GM12873 (cell line): ENCODE measurements at regions not wholly inside any gene's neighbourhood (a gene's known extent, or its start where the extent isn't known, plus 50 kb on each side); places are given as distances from the start of the nearest gene placed in this dataset.

Source experiments
- CTCF ChIP-seq: IDR thresholded peaks from 2 replicates; pipeline ENCODE4 v1.5.1; 2012; ENCODE audit warnings: low read depth, mild to moderate bottlenecking, moderate library complexity, low read length, control low read depth; ENCODE audit not compliant: insufficient read depth; ENCODE audit errors: missing control alignments

DNA sequence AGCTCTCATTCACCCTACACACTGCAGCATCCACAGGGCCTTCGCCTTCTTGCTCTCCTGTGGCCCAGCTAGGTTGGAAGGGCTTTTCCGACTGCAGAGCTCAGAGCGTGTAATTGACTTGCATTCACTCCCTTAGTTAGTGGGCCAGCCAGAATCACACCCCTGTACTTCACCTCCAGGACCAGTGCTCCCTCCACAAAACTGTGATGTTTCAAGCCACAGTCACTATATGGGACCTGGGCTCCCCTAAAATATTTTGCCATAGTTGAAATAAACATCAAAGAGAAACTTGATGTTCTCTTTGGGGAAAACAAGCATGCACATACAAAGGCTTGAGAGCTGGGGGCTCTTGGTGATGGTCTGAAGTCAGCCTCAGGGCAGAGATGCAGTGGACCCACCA lies 69.7 kb upstream of the POU3F3 start:
- no peak for TF ChIP-seq CTCF

GRCh38 chr2:104786204-104786603 lies 67.7 kb upstream of the POU3F3 start:
- no peak for TF ChIP-seq CTCF

- no peak for TF ChIP-seq CTCF
Measured at GRCh38 chr2:104786821-104787220, 67.1 kb upstream of the POU3F3 start.

- no peak for TF ChIP-seq CTCF
Measured at GRCh38 chr2:104787298-104788065, 66.4 kb upstream of the POU3F3 start.

DNA sequence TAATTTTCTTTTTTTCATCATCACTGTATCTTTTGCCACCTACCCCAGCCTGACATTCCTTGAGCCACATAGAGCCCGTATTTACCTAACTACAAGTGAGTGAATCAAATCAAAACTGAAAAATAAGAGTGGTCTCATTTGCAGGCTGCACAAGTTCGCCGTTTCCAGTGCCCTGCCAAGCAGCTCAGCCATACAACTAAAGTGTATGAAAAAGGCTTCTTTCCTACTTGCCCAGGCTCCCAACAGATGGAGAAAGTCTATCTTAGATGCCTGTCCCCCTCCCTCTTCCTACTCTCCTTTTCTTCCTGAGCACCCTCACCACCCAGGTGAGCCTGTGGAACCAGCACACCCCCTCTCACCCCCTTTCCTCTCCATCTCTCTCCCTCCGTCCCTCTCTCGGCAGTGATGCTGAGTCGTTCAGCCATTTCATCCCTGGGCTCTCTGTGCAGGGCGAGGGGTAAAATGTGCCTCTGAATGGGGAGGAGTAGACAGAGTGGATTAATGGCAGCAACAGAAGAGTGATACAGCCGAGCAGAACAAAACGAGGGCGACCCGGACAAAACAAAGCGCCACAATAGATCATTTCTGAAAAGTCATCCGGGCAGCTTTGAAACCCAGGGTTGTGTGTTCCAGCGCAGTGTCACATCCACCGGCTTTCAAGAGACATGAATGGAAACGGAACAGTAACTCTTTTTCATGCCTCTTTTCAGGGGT lies 65.0 kb upstream of the POU3F3 start:
- TF ChIP-seq CTCF: no peak

- TF ChIP-seq CTCF: no peak
Measured at GRCh38 chr2:104790100-104790811, 63.7 kb upstream of the POU3F3 start.

DNA sequence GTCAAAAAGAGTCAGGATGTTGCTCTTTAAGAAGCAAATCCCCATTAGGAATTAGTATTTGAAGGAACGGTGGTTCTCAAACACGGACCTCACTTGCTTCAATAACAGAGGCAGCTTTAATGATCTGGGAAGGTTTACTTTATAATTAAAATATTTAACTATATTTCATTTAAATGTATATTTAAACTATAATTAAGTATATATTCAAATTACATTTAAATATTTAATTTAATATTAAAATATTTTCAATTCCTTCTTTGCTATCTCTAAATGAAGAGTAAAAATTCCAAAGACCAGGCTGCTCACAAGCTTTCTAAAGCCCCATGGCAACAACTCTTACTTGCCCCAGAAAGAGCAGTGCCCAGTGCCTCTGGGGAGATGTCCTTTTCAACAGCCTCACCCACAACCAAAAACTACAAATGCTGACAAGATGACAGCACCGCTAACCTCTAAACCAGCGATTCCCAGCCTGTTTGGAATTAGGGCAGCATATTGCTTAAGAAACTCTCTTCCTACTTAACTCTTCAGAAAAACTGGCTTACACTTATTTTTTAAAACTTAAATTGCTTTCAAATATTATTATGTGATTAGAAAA lies 62.9 kb upstream of the POU3F3 start:
- TF ChIP-seq CTCF: no peak
